ENCODE measurements at regions not wholly inside any gene's neighbourhood (a gene's known extent, or its start where the extent isn't known, plus 50 kb on each side); places are given as distances from the start of the nearest gene placed in this dataset.

DNA sequence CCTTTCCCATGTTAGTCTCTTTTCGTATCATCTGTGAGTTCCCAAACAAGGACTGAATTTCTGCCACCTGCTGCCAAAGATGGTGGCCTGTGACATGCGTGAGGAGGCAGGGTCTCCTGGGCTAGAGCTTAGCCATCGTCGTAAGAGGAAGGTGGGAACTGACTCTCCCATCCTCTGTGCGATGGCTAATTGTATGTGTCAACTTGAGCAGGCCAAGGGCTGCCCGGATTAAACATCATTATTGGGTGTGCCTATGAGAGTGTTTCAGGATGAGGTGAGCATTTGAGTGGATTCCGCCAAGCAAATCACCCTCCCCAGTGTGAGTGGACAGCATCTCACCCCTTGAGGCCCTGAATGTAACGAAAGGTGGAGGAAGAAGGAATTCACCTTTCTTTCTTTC, 220.7 kb upstream of the DIO3 start:
- Histone ChIP-seq H3K27me3 (ENCODE audit: insufficient read depth, low read length) (no peaks in the 10 kb centered on the region), H3K36me3 (ENCODE audit: insufficient read depth, low read length) (no peaks in the 10 kb centered on the region), H3K4me3 (ENCODE audit: insufficient read depth, low read depth, low read length) (no peak overlapping the region), H2AFZ (ENCODE audit: low read depth, low read length) (no peak overlapping the region), H3K4me2 (ENCODE audit: low read length) (no peak overlapping the region), H3K9me3 (ENCODE audit: insufficient read depth, low read depth, low read length) (no peaks in the 10 kb centered on the region), H3K9ac (ENCODE audit: low read length) (no peak overlapping the region), H4K20me1 (ENCODE audit: insufficient read depth, low read length) (no peaks in the 10 kb centered on the region), H3K27ac (ENCODE audit: low read depth, low read length) (no peak overlapping the region), H3K4me1 (ENCODE audit: insufficient read depth, low read length) (no peaks in the 10 kb centered on the region), H3K79me2 (ENCODE audit: insufficient read depth, low read length) (no peaks in the 10 kb centered on the region)
- no peak for DNase-seq (ENCODE audit: low read depth)
- Mint-ChIP-seq H3K36me3 (ENCODE audit: low read depth, unreplicated experiment) (no peaks in the 10 kb centered on the region), H3K9me3 (ENCODE audit: unreplicated experiment) (no peaks in the 10 kb centered on the region), H3K27ac (ENCODE audit: unreplicated experiment) (no peak overlapping the region), H3K4me3 (ENCODE audit: unreplicated experiment) (no peak overlapping the region), H3K27me3 (ENCODE audit: low read depth, unreplicated experiment) (peaks cover 44% of the 10 kb centered on the region), H3K4me1 (ENCODE audit: low read depth, unreplicated experiment) (no peaks in the 10 kb centered on the region)
- TF ChIP-seq, protein P1, sequence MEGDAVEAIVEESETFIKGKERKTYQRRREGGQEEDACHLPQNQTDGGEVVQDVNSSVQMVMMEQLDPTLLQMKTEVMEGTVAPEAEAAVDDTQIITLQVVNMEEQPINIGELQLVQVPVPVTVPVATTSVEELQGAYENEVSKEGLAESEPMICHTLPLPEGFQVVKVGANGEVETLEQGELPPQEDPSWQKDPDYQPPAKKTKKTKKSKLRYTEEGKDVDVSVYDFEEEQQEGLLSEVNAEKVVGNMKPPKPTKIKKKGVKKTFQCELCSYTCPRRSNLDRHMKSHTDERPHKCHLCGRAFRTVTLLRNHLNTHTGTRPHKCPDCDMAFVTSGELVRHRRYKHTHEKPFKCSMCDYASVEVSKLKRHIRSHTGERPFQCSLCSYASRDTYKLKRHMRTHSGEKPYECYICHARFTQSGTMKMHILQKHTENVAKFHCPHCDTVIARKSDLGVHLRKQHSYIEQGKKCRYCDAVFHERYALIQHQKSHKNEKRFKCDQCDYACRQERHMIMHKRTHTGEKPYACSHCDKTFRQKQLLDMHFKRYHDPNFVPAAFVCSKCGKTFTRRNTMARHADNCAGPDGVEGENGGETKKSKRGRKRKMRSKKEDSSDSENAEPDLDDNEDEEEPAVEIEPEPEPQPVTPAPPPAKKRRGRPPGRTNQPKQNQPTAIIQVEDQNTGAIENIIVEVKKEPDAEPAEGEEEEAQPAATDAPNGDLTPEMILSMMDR (IDR thresholded peaks at IDR 0.05; ENCODE audit: insufficient read depth, low read depth, low read length) = no peak
- TF ChIP-seq EZH2 (IDR thresholded peaks at IDR 0.05; ENCODE audit: insufficient read depth, low read length) = no peak
- no peak for FAIRE-seq

DNA sequence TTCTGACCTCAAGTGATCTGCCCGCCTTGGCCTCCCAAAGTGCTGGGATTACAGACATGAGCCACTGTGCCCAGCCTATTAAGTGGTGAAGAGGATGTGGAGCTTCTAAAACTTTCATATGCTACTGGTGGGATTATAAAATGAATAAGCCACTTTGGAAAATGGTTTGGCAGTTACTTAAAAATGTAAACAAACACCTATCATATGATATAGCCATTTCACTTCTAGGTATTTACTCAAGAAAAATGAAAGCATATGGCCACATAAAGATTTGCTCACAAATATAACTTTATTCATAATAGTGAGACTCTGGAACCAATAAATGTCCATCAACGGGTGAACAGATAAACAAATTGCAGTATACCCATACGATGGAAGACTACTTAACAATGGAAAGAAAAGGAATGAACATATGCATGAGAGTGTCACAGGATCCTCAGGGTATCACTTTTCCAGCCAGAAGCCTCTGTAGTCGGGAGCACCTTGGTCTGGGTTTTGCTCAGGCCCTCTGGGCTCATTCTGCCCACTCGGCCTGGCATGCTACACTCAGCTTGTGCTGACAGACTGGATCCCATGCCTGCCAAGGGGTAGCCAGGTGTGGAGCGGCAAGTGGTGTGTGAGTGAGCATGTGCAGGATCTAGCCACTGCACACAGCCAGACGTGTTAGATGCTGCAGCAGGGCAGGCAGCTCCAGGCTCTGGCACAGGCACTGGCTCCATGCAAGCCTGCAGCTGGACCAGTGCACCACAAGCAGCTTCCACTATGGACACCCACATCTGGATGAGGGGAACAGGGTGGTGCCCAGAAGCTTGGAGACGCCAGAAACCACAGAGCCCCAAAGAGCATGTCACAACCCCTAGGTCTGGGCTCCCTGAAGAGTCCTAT, 213.2 kb upstream of the DIO3 start:
- H3K27me3 Mint-ChIP-seq (ENCODE audit: low read depth, unreplicated experiment) = peaks cover 15% of the 10 kb centered on the region
- DNase-seq (ENCODE audit: low read depth) (no peak), FAIRE-seq (no peak)
- peaks cover 2% of the 10 kb centered on the region for H3K4me1 Mint-ChIP-seq (ENCODE audit: low read depth, unreplicated experiment)
- peaks cover 5% of the 10 kb centered on the region for H3K9me3 Mint-ChIP-seq (ENCODE audit: unreplicated experiment)
- no peaks in the 10 kb centered on the region for H3K36me3 ChIP-seq (ENCODE audit: insufficient read depth, low read length)
- H4K20me1 ChIP-seq (ENCODE audit: insufficient read depth, low read length) = no peaks in the 10 kb centered on the region
- H3K4me3 Mint-ChIP-seq (ENCODE audit: unreplicated experiment) = no peak overlapping the region
- no peak overlapping the region for H3K9ac ChIP-seq (ENCODE audit: low read length)
- no peaks in the 10 kb centered on the region for H3K27me3 ChIP-seq (ENCODE audit: insufficient read depth, low read length)
- peaks cover 6% of the 10 kb centered on the region for H3K9me3 ChIP-seq (ENCODE audit: insufficient read depth, low read depth, low read length)
- H3K4me3 ChIP-seq (ENCODE audit: insufficient read depth, low read depth, low read length) = no peak overlapping the region
- H3K27ac ChIP-seq (ENCODE audit: low read depth, low read length) = no peak overlapping the region
- H3K27ac Mint-ChIP-seq (ENCODE audit: unreplicated experiment) = no peak overlapping the region
- no peaks in the 10 kb centered on the region for H3K36me3 Mint-ChIP-seq (ENCODE audit: low read depth, unreplicated experiment)
- H2AFZ ChIP-seq (ENCODE audit: low read depth, low read length) = no peak overlapping the region
- H3K4me1 ChIP-seq (ENCODE audit: insufficient read depth, low read length) = no peaks in the 10 kb centered on the region
- H3K79me2 ChIP-seq (ENCODE audit: insufficient read depth, low read length) = no peaks in the 10 kb centered on the region
- no peak overlapping the region for H3K4me2 ChIP-seq (ENCODE audit: low read length)
- TF ChIP-seq, protein P1 (IDR thresholded peaks at IDR 0.05; ENCODE audit: insufficient read depth, low read depth, low read length) = no peak
- TF ChIP-seq EZH2 (IDR thresholded peaks at IDR 0.05; ENCODE audit: insufficient read depth, low read length) = no peak

DNA sequence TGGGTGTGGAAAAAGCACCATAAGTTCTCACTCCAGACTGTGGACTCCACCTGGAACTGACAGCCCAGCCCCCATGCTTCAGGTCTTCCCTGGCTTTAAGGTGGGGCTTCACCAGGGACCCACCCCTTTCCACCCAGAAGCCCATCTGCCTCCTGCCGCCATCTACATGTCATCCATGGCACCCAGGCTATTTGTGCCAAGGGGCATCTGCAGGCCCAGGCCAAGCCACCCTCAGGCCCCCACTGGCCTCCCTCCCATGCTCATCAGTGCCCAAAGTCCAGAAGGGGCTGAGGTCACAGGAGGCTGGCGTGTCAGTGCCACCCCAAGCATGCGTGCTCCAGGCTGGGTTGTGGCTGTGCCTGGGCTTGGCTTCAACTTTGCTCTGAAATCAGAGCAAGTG, 212.2 kb upstream of the DIO3 start:
- H3K36me3 ChIP-seq (ENCODE audit: insufficient read depth, low read length) = no peaks in the 10 kb centered on the region
- Mint-ChIP-seq H3K36me3 (ENCODE audit: low read depth, unreplicated experiment) (peaks cover 2% of the 10 kb centered on the region), H3K9me3 (ENCODE audit: unreplicated experiment) (peaks cover 7% of the 10 kb centered on the region), H3K27ac (ENCODE audit: unreplicated experiment) (no peak overlapping the region), H3K4me3 (ENCODE audit: unreplicated experiment) (no peak overlapping the region), H3K27me3 (ENCODE audit: low read depth, unreplicated experiment) (peaks cover 11% of the 10 kb centered on the region), H3K4me1 (ENCODE audit: low read depth, unreplicated experiment) (peaks cover 2% of the 10 kb centered on the region)
- no peaks in the 10 kb centered on the region for H4K20me1 ChIP-seq (ENCODE audit: insufficient read depth, low read length)
- no peaks in the 10 kb centered on the region for H3K27me3 ChIP-seq (ENCODE audit: insufficient read depth, low read length)
- H3K9ac ChIP-seq (ENCODE audit: low read length) = no peak overlapping the region
- no peak overlapping the region for H3K4me2 ChIP-seq (ENCODE audit: low read length)
- peaks cover 6% of the 10 kb centered on the region for H3K9me3 ChIP-seq (ENCODE audit: insufficient read depth, low read depth, low read length)
- H2AFZ ChIP-seq (ENCODE audit: low read depth, low read length) = no peak overlapping the region
- no peaks in the 10 kb centered on the region for H3K4me1 ChIP-seq (ENCODE audit: insufficient read depth, low read length)
- TF ChIP-seq, protein P1 (IDR thresholded peaks at IDR 0.05; ENCODE audit: insufficient read depth, low read depth, low read length) = no peak
- TF ChIP-seq EZH2 (IDR thresholded peaks at IDR 0.05; ENCODE audit: insufficient read depth, low read length) = no peak
- no peak overlapping the region for H3K4me3 ChIP-seq (ENCODE audit: insufficient read depth, low read depth, low read length)
- DNase-seq (ENCODE audit: low read depth) (no peak), FAIRE-seq (no peak)
- H3K27ac ChIP-seq (ENCODE audit: low read depth, low read length) = no peak overlapping the region
- H3K79me2 ChIP-seq (ENCODE audit: insufficient read depth, low read length) = no peaks in the 10 kb centered on the region

Data from astrocyte (in vitro differentiated cells and primary cell).